ENCODE measurements at regions not wholly inside any gene's neighbourhood (a gene's known extent, or its start where the extent isn't known, plus 50 kb on each side); places are given as distances from the start of the nearest gene placed in this dataset.
"Not testable (repeated sequence)": the region's sequence is repeated elsewhere in the genome, so short reads cannot be mapped to it uniquely, and the experiment has no call there.

- no peak overlapping the region for H3K4me3 ChIP-seq (ENCODE audit: low read depth, low read length)
- no peak for DNase-seq (ENCODE audit: low read depth)
- TF ChIP-seq CTCF (IDR thresholded peaks at IDR 0.05; ENCODE audit: low read depth, low read length, missing control alignments): no peak
Observed at GRCh38 chr2:14901737-14902136, 269.2 kb downstream of the LRATD1 start.

- no peak for TF ChIP-seq CTCF (IDR thresholded peaks at IDR 0.05; ENCODE audit: low read depth, low read length, missing control alignments)
- no peak for DNase-seq (ENCODE audit: low read depth)
- no peak overlapping the region for H3K4me3 ChIP-seq (ENCODE audit: low read depth, low read length)
Observed at GRCh38 chr2:14902953-14903352, 270.4 kb downstream of the LRATD1 start.

GRCh38 chr2:14903709-14904374 is 271.3 kb downstream of the LRATD1 start:
- peak; percentile 12 for DNase-seq (ENCODE audit: low read depth)
- H3K4me3 ChIP-seq (ENCODE audit: low read depth, low read length): no peak overlapping the region
- peak; percentile 97 for TF ChIP-seq CTCF (IDR thresholded peaks at IDR 0.05; ENCODE audit: low read depth, low read length, missing control alignments)

- DNase-seq (ENCODE audit: low read depth); H3K4me3 ChIP-seq (ENCODE audit: low read depth, low read length): not testable (repeated sequence)
Observed at GRCh38 chr2:14904378-14904777, 271.9 kb downstream of the LRATD1 start.

- TF ChIP-seq CTCF (IDR thresholded peaks at IDR 0.05; ENCODE audit: low read depth, low read length, missing control alignments): no peak
- DNase-seq (ENCODE audit: low read depth): no peak
- no peak overlapping the region for H3K4me3 ChIP-seq (ENCODE audit: low read depth, low read length)
Observed at GRCh38 chr2:14905571-14905970, 273.1 kb downstream of the LRATD1 start.

GRCh38 chr2:14907014-14907612 is 274.6 kb downstream of the LRATD1 start:
- H3K4me3 ChIP-seq (ENCODE audit: low read depth, low read length): no peak overlapping the region
- DNase-seq (ENCODE audit: low read depth): no peak
- TF ChIP-seq CTCF (IDR thresholded peaks at IDR 0.05; ENCODE audit: low read depth, low read length, missing control alignments): peak; percentile 41

- no peak for DNase-seq (ENCODE audit: low read depth)
- no peak for TF ChIP-seq CTCF (IDR thresholded peaks at IDR 0.05; ENCODE audit: low read depth, low read length, missing control alignments)
- H3K4me3 ChIP-seq (ENCODE audit: low read depth, low read length): no peak overlapping the region
Observed at GRCh38 chr2:14909795-14910194, 277.3 kb downstream of the LRATD1 start.
